Neural progenitor cell (in vitro differentiated cells): ENCODE measurements at regions not wholly inside any gene's neighbourhood (a gene's known extent, or its start where the extent isn't known, plus 50 kb on each side); places are given as distances from the start of the nearest gene placed in this dataset.

Experiments used
- DNase-seq: peaks from one replicate; pipeline ENCODE4 v3.0.0-alpha.2; 2016; ENCODE audit warnings: low spot score
- H2AFZ ChIP-seq: fragments of 200-600 bp; sonication (generic); replicated peaks from 2 replicates; pipeline ENCODE4 v1.6.1; 2016; ENCODE audit warnings: antibody characterized with exemption
- H3F3A ChIP-seq: fragments of 200-600 bp; sonication (generic); 2 replicates; pipeline ENCODE4 v1.6.1; 2016; ENCODE audit warnings: antibody characterized with exemption, low read depth
- H3K27ac ChIP-seq: fragments of 200-600 bp; sonication (generic); 2 replicates; pipeline ENCODE4 v1.5.1; 2016; ENCODE audit warnings: mild to moderate bottlenecking
- H3K27me3 ChIP-seq: fragments of 200-600 bp; sonication (generic); 2 replicates; pipeline ENCODE4 v1.6.1; 2016; ENCODE audit warnings: mild to moderate bottlenecking, moderate library complexity
- H3K36me3 ChIP-seq: fragments of 200-600 bp; sonication (generic); 2 replicates; pipeline ENCODE4 v1.5.1; 2016
- H3K4me1 ChIP-seq: fragments of 200-600 bp; sonication (generic); 2 replicates; pipeline ENCODE4 v1.6.1; 2016; ENCODE audit warnings: mixed run types
- H3K4me2 ChIP-seq: fragments of 200-600 bp; sonication (generic); 2 replicates; pipeline ENCODE4 v1.6.1; 2016
- H3K4me3 ChIP-seq: fragments of 200-600 bp; sonication (generic); 2 replicates; pipeline ENCODE4 v1.5.1; 2016
- H3K79me2 ChIP-seq: fragments of 200-600 bp; sonication (generic); 2 replicates; pipeline ENCODE4 v1.6.1; 2016; ENCODE audit warnings: low read depth
- H3K9ac ChIP-seq: fragments of 200-600 bp; sonication (generic); 2 replicates; pipeline ENCODE4 v1.6.1; 2016
- H3K9me3 ChIP-seq: fragments of 200-600 bp; sonication (generic); 2 replicates; pipeline ENCODE4 v1.5.1; 2016; ENCODE audit warnings: low read depth
- H4K20me1 ChIP-seq: fragments of 200-600 bp; sonication (generic); 2 replicates; pipeline ENCODE4 v1.6.1; 2016; ENCODE audit warnings: low read depth
- H3K27ac Mint-ChIP-seq: 3 replicates; pipeline ENCODE4 v1.8.0; 2021; ENCODE audit warnings: mixed read lengths
- H3K27me3 Mint-ChIP-seq: 2 replicates; pipeline ENCODE4 v1.8.0; 2022; ENCODE audit warnings: low read depth, mild to moderate bottlenecking, inconsistent platforms, moderate library complexity, mixed read lengths; ENCODE audit not compliant: insufficient read depth
- H3K36me3 Mint-ChIP-seq: 3 replicates; pipeline ENCODE4 v1.8.0; 2021; ENCODE audit warnings: mixed read lengths
- H3K4me1 Mint-ChIP-seq: 3 replicates; pipeline ENCODE4 v1.8.0; 2021; ENCODE audit warnings: mixed read lengths
- H3K4me3 Mint-ChIP-seq: 3 replicates; pipeline ENCODE4 v1.8.0; 2021; ENCODE audit warnings: mild to moderate bottlenecking, moderate library complexity, mixed read lengths
- H3K9me3 Mint-ChIP-seq: 3 replicates; pipeline ENCODE4 v1.8.0; 2020; ENCODE audit warnings: mixed read lengths
- EZH2 ChIP-seq: fragments of 200-600 bp; sonication (generic); IDR thresholded peaks from 2 replicates; pipeline ENCODE4 v1.6.1; 2017; ENCODE audit warnings: antibody characterized with exemption, mild to moderate bottlenecking, moderate library complexity
- EZH2phosphoT487 ChIP-seq: fragments of 200-600 bp; sonication (generic); IDR thresholded peaks from 2 replicates; pipeline ENCODE4 v1.6.1; 2017; ENCODE audit warnings: antibody characterized with exemption
- TF ChIP-seq, protein P1 (sequence below): fragments of 200-600 bp; sonication (generic); IDR thresholded peaks from 2 replicates; pipeline ENCODE4 v1.5.1; 2017; ENCODE audit warnings: antibody characterized with exemption, mild to moderate bottlenecking

GRCh38 chr13:50322006-50322405 lies 306.8 kb downstream of the KCNRG start:
- Histone ChIP-seq H3F3A (no peaks in the 10 kb centered on the region), H4K20me1 (no peaks in the 10 kb centered on the region), H3K36me3 (no peaks in the 10 kb centered on the region), H3K4me2 (no peak overlapping the region), H3K4me3 (no peak overlapping the region), H3K9ac (no peak overlapping the region), H3K79me2 (no peaks in the 10 kb centered on the region), H3K4me1 (no peaks in the 10 kb centered on the region), H3K27ac (no peak overlapping the region), H3K27me3 (no peaks in the 10 kb centered on the region), H3K9me3 (no peaks in the 10 kb centered on the region), H2AFZ (no peak overlapping the region)
- TF ChIP-seq EZH2phosphoT487 (no peak), EZH2 (no peak)
- TF ChIP-seq, protein P1, sequence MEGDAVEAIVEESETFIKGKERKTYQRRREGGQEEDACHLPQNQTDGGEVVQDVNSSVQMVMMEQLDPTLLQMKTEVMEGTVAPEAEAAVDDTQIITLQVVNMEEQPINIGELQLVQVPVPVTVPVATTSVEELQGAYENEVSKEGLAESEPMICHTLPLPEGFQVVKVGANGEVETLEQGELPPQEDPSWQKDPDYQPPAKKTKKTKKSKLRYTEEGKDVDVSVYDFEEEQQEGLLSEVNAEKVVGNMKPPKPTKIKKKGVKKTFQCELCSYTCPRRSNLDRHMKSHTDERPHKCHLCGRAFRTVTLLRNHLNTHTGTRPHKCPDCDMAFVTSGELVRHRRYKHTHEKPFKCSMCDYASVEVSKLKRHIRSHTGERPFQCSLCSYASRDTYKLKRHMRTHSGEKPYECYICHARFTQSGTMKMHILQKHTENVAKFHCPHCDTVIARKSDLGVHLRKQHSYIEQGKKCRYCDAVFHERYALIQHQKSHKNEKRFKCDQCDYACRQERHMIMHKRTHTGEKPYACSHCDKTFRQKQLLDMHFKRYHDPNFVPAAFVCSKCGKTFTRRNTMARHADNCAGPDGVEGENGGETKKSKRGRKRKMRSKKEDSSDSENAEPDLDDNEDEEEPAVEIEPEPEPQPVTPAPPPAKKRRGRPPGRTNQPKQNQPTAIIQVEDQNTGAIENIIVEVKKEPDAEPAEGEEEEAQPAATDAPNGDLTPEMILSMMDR, result no peak
- Mint-ChIP-seq H3K4me3 (no peak overlapping the region), H3K4me1 (no peaks in the 10 kb centered on the region), H3K9me3 (no peaks in the 10 kb centered on the region), H3K36me3 (no peaks in the 10 kb centered on the region), H3K27me3 (no peaks in the 10 kb centered on the region), H3K27ac (no peak overlapping the region)
- no peak for DNase-seq

- Histone ChIP-seq H3K4me1 (no peaks in the 10 kb centered on the region), H4K20me1 (no peaks in the 10 kb centered on the region), H3K9me3 (no peaks in the 10 kb centered on the region), H2AFZ (no peak overlapping the region), H3K79me2 (no peaks in the 10 kb centered on the region), H3K4me3 (no peak overlapping the region), H3K9ac (no peak overlapping the region), H3K4me2 (no peak overlapping the region), H3K27ac (no peak overlapping the region), H3F3A (no peaks in the 10 kb centered on the region), H3K27me3 (no peaks in the 10 kb centered on the region), H3K36me3 (no peaks in the 10 kb centered on the region)
- DNase-seq, result no peak
- no peak for TF ChIP-seq EZH2
- TF ChIP-seq, protein P1, result no peak
- TF ChIP-seq EZH2phosphoT487, result no peak
- H3K27me3 Mint-ChIP-seq, result no peaks in the 10 kb centered on the region
- no peaks in the 10 kb centered on the region for H3K4me1 Mint-ChIP-seq
- no peaks in the 10 kb centered on the region for H3K9me3 Mint-ChIP-seq
- H3K36me3 Mint-ChIP-seq, result no peaks in the 10 kb centered on the region
- H3K4me3 Mint-ChIP-seq, result no peak overlapping the region
- H3K27ac Mint-ChIP-seq, result no peak overlapping the region
These were observed 308.3 kb downstream of the KCNRG start for GRCh38 chr13:50323440-50324065.

GRCh38 chr13:50326271-50326670 lies 311.0 kb downstream of the KCNRG start:
- no peak overlapping the region for H3K4me3 ChIP-seq
- Mint-ChIP-seq H3K27me3 (no peaks in the 10 kb centered on the region), H3K4me3 (no peak overlapping the region), H3K36me3 (no peaks in the 10 kb centered on the region), H3K9me3 (no peaks in the 10 kb centered on the region), H3K27ac (no peak overlapping the region), H3K4me1 (no peaks in the 10 kb centered on the region)
- no peaks in the 10 kb centered on the region for H3F3A ChIP-seq
- no peaks in the 10 kb centered on the region for H3K9me3 ChIP-seq
- no peak overlapping the region for H3K4me2 ChIP-seq
- H3K27me3 ChIP-seq, result no peaks in the 10 kb centered on the region
- no peak overlapping the region for H3K27ac ChIP-seq
- H4K20me1 ChIP-seq, result no peaks in the 10 kb centered on the region
- DNase-seq, result no peak
- no peaks in the 10 kb centered on the region for H3K36me3 ChIP-seq
- H2AFZ ChIP-seq, result no peak overlapping the region
- TF ChIP-seq EZH2phosphoT487, result no peak
- TF ChIP-seq, protein P1, result no peak
- no peaks in the 10 kb centered on the region for H3K79me2 ChIP-seq
- no peaks in the 10 kb centered on the region for H3K4me1 ChIP-seq
- no peak overlapping the region for H3K9ac ChIP-seq
